ENCODE measurements at regions not wholly inside any gene's neighbourhood (a gene's known extent, or its start where the extent isn't known, plus 50 kb on each side); places are given as distances from the start of the nearest gene placed in this dataset.

GRCh38 chr13:61187471-61187870 lies 228.2 kb downstream of the PCDH20 start:
- H3K27me3 Mint-ChIP-seq (ENCODE audit: low read depth), result no peaks in the 10 kb centered on the region
- DNase-seq (ENCODE audit: low spot score) (no peak), ATAC-seq (no peak)
- peaks cover 43% of the 10 kb centered on the region for H3K4me1 Mint-ChIP-seq
- H3K9me3 Mint-ChIP-seq, result peaks cover 11% of the 10 kb centered on the region
- ChIA-PET CTCF (no interaction called here), POLR2A (no interaction called here)
- H3K36me3 Mint-ChIP-seq, result 0 out of 2 replicates have a peak, but pooled peaks cover 4% of the 10 kb centered on the region
- no peak overlapping the region for H3K4me3 Mint-ChIP-seq
- no peak overlapping the region for H3K27ac Mint-ChIP-seq
- TF ChIP-seq GTF2I (CRISPR knock-in tag; conservative IDR thresholded peaks at IDR 0.05) (no peak), MYBL2 (CRISPR knock-in tag; IDR thresholded peaks at IDR 0.05) (no peak), KAT7 (CRISPR knock-in tag; IDR thresholded peaks at IDR 0.05; ENCODE audit: borderline replicate concordance) (no peak), ARID4B (CRISPR knock-in tag; IDR thresholded peaks at IDR 0.05; ENCODE audit: borderline replicate concordance) (no peak), JUN (CRISPR knock-in tag; IDR thresholded peaks at IDR 0.05) (no peak), ZBTB43 (CRISPR knock-in tag; IDR thresholded peaks at IDR 0.05) (no peak), SP1 (CRISPR knock-in tag; conservative IDR thresholded peaks at IDR 0.05) (no peak), ETV6 (CRISPR knock-in tag; IDR thresholded peaks at IDR 0.05) (no peak), ERG (CRISPR knock-in tag; IDR thresholded peaks at IDR 0.05) (no peak), ZNF281 (CRISPR knock-in tag; IDR thresholded peaks at IDR 0.05) (no peak), CREM (CRISPR knock-in tag; IDR thresholded peaks at IDR 0.05) (no peak), ATF2 (CRISPR knock-in tag; IDR thresholded peaks at IDR 0.05; ENCODE audit: borderline replicate concordance, low read depth) (no peak), E2F4 (CRISPR knock-in tag; IDR thresholded peaks at IDR 0.05; ENCODE audit: borderline replicate concordance, low read depth) (no peak), FOXJ3 (CRISPR knock-in tag; IDR thresholded peaks at IDR 0.05; ENCODE audit: borderline replicate concordance) (no peak), GABPB1 (CRISPR knock-in tag; IDR thresholded peaks at IDR 0.05) (no peak)

Data from WTC11 (cell line).